ENCODE measurements at regions not wholly inside any gene's neighbourhood (a gene's known extent, or its start where the extent isn't known, plus 50 kb on each side); places are given as distances from the start of the nearest gene placed in this dataset.

DNA sequence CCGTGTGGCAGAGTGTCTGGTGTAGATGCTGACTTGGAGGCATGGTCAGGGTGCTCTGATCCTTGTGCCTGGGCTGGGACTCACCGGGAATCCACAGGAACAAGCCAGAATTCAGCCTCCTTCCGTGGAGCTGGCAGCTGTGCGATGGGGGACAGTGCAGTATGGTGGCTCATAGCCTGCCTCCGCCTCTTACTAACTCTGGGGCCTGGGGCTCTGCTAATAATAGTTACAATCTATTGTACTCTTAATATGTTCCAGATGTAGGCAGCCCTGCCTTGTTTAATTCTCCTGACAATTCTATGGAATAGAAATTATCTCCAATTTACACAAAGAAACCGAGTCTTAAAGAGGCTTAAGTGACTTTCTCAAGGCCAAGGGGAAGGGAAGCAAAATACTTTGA is 77.6 kb downstream of the PCDH1 start:
- no peak for DNase-seq (ENCODE audit: low read depth)
- TF ChIP-seq, protein P1, sequence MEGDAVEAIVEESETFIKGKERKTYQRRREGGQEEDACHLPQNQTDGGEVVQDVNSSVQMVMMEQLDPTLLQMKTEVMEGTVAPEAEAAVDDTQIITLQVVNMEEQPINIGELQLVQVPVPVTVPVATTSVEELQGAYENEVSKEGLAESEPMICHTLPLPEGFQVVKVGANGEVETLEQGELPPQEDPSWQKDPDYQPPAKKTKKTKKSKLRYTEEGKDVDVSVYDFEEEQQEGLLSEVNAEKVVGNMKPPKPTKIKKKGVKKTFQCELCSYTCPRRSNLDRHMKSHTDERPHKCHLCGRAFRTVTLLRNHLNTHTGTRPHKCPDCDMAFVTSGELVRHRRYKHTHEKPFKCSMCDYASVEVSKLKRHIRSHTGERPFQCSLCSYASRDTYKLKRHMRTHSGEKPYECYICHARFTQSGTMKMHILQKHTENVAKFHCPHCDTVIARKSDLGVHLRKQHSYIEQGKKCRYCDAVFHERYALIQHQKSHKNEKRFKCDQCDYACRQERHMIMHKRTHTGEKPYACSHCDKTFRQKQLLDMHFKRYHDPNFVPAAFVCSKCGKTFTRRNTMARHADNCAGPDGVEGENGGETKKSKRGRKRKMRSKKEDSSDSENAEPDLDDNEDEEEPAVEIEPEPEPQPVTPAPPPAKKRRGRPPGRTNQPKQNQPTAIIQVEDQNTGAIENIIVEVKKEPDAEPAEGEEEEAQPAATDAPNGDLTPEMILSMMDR (IDR thresholded peaks at IDR 0.05; ENCODE audit: insufficient read depth, low read depth, low read length, missing control alignments): no peak
- H3K4me3 ChIP-seq (ENCODE audit: low read depth, low read length): no peak overlapping the region

DNA sequence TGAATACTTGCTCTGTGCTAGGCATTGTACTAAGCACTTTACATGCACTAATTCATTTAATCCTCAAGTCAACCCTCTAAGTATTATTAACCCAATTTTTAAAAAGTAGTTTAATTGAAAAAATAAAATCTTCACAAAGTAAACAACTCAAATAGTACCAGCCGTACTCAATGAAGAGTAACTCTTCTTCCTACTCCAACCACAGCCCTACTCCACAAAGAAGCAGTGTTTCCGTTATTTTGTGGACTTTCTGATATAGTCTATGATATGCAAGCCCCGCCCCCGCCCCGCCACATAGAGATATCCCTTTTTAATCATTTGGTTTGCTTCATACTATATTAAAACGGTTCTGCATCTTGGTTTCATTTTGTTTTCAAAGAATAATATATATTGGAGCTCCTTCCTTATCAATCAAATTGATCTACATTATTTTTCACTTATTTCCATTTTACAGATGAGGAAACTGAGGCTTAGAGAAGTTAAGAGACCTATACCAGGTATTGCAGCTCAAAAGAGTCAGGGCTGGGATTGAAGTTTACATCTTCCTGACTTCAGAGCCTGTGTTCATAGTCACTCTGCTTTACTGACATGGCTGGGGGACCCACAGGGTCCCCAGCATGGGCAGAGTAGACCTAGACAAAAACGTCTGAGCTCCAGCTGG is 78.6 kb downstream of the PCDH1 start:
- H3K4me3 ChIP-seq (ENCODE audit: low read depth, low read length): no peak overlapping the region
- TF ChIP-seq, protein P1 (IDR thresholded peaks at IDR 0.05; ENCODE audit: insufficient read depth, low read depth, low read length, missing control alignments): no peak

DNA sequence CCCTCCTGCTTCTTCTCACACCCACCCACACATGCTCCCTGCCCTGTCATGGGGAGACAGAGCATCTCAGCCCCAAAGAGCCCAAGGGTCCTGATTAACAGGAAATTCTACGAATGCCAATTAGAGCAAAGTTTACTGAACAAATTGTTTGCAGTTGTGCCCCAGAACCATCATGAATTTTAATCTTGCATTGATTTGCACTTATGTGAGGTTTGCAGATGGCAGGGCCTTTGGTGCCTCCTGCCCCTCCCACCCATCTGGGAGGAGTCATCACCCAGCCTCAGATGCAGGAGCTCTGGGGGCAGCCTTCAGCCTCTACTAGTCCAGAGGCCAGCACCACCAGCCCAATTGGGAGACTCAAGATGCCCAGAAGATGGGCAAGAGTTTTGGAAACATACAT is 80.8 kb downstream of the PCDH1 start:
- H3K4me3 ChIP-seq (ENCODE audit: low read depth, low read length): no peak overlapping the region
- TF ChIP-seq, protein P1 (IDR thresholded peaks at IDR 0.05; ENCODE audit: insufficient read depth, low read depth, low read length, missing control alignments): no peak
- DNase-seq (ENCODE audit: low read depth): no peak

More for the DNA sequence above, 78.6 kb downstream of the PCDH1 start:
- DNase-seq (ENCODE audit: low read depth): no peak

GRCh38 chr5:141795421-141795820 is 82.8 kb downstream of the PCDH1 start:
- H3K4me3 ChIP-seq (ENCODE audit: low read depth, low read length): no peak overlapping the region
- TF ChIP-seq, protein P1 (IDR thresholded peaks at IDR 0.05; ENCODE audit: insufficient read depth, low read depth, low read length, missing control alignments): no peak
- no peak for DNase-seq (ENCODE audit: low read depth)

DNA sequence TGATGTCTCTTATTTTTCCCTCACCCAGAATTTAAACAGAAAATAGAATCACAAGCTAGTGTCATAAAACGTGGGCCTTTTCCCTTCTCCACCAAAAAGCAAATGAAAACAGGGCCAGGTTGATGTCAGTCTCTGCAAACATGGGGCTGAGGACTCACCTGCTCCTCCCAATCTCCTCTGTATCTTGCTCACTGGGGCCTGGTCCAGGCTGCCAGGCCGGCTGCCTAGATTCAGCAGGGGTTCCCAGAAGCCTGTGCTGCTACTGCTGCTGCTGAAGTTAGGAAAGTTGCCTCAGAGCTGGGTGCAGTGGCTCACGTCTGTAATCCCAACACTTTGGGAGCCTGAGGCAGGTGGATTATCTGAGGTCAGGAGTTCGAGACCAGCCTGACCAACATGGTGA is 84.3 kb downstream of the PCDH1 start:
- TF ChIP-seq, protein P1 (IDR thresholded peaks at IDR 0.05; ENCODE audit: insufficient read depth, low read depth, low read length, missing control alignments): no peak
- DNase-seq (ENCODE audit: low read depth): no peak

GRCh38 chr5:141793403-141793802 is 84.8 kb downstream of the PCDH1 start:
- no peak overlapping the region for H3K4me3 ChIP-seq (ENCODE audit: low read depth, low read length)
- no peak for DNase-seq (ENCODE audit: low read depth)
- TF ChIP-seq, protein P1 (IDR thresholded peaks at IDR 0.05; ENCODE audit: insufficient read depth, low read depth, low read length, missing control alignments): no peak

More for the DNA sequence above, 84.3 kb downstream of the PCDH1 start:
- no peak overlapping the region for H3K4me3 ChIP-seq (ENCODE audit: low read depth, low read length)

DNA sequence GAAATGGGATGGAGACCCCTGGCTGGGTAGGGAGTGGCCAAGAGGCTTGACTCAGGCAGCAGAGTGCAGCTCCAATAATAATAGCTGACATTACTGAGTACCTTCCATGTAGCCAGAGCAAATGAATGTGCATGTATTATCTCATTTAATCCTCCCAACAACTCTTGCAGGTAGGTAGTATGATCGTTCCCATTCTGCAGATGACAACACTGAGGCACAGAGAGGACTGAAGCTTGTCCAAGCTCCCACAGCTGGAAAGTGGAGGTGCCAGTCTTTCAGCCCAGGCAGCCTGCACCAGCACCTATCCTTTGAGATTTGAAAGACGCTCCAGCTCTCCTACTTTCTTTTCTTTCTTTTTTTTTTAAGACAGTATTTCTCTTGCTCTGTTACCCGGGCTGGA is 87.6 kb downstream of the PCDH1 start:
- TF ChIP-seq, protein P1 (IDR thresholded peaks at IDR 0.05; ENCODE audit: insufficient read depth, low read depth, low read length, missing control alignments): no peak
- H3K4me3 ChIP-seq (ENCODE audit: low read depth, low read length): no peak overlapping the region
- DNase-seq (ENCODE audit: low read depth): no peak
